RPMI7951 (cell line): ENCODE measurements at regions not wholly inside any gene's neighbourhood (a gene's known extent, or its start where the extent isn't known, plus 50 kb on each side); places are given as distances from the start of the nearest gene placed in this dataset.
"Not testable (repeated sequence)": the region's sequence is repeated elsewhere in the genome, so short reads cannot be mapped to it uniquely, and the experiment has no call there.

Source experiments
- DNase-seq: peaks from one replicate; pipeline ENCODE4 v3.0.0-alpha.2; 2012; ENCODE audit warnings: low read depth

DNA sequence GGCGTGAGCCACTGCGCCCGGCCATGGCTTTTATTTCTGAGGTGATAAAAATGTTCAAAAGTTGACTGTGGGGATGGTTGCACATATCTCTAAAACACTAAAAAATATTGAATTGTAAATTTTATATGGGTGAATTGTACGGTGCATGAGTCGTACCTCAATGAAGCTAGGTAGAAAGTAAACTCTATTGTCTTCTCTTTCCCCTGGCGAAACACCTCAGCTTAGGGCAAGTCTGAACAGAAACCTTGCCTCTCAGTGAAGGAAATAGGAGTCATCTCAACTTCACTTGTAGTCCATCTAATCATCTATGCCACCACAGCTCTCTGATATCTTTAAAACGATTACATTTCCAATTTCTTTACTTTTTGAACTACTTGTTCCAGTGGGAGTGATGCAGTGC is 309.6 kb downstream of the SPATA31A1 start:
- DNase-seq, result not testable (repeated sequence)

DNA sequence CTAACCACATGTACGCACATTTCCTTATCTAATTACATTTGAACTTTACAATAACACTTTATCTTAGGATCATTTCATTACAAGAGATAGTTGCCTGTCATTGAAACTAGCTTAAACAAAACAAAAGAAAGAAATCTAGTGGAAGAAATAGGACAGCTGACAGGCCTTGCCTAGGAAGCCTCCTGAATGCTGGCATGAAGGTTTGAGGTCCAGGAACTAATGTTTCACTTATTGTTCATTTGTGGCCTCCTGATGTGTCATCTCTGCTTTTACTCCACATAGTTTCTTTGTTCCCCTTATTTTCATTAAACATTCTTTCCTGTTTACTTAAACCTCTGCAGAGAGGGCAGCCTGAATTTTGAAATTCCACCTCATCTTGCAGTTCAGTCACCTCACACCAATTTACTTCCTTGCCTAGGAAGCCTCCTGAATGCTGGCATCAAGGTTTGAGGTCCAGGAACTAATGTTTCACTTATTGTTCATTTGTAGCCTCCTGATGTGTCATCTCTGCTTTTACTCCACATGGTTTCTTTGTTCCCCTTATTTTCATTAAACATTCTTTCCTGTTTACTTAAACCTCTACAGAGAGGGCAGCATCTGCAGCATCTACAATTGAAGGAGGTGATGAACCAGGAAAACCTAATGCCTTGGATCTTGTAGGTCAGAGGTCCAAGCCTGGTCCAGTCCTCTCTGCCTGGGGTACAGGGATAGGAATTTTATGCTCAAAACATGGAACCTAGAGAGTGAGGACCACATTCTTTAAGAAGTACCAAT is 319.2 kb downstream of the SPATA31A1 start:
- DNase-seq, result not testable (repeated sequence)

DNA sequence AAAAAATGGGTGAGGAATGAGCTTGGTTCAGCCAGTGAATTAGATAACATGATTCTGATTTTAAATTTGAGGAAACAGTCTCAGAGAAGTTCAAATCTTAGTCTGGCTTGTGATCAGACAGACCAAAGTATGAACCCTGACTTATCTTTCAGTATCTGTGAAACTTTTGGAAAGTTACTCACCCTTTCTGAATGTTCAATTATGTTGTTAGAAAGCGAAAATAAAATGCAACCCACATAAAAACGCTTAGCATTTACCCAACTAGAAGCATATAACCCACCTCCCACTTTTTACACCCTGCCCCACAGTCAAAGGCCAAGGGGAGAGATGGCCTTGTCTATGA is 319.7 kb downstream of the SPATA31A1 start:
- DNase-seq, result not testable (repeated sequence)

DNA sequence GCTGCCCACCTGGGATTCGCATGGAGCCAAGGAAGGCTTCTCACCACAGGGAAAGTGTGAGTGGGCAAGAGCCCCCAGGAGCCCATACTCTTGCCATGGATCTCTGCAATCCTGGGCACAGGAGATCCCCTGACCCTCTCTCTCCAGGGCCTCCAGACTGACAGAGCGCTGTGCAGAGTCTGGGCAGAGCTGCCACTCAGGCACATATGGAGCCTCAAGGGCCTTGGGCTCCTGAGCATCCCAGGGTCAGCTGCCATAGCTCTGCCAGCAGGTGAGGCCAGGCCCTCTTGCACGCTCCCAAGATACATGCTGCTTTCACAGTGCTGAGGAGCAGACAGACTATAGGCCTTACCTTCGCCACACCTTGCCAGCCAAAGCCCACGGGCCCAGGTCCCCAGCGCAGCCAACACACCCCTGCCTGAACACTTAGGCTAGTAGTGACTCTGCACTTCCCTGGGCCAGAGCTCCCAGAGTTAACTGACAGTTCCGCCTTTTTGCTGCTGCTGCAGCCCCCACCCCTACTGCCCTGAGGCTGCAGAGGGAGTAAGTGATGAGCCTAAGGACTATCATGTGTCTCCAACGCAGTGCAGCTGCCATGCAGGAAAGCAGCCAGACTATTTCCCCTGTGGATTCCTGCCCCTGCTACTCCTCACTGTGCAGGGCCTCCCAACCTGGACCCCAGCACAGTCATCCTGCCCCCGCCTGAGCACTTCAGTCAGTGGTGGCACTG is 323.2 kb downstream of the SPATA31A1 start:
- not testable (repeated sequence) for DNase-seq

DNA sequence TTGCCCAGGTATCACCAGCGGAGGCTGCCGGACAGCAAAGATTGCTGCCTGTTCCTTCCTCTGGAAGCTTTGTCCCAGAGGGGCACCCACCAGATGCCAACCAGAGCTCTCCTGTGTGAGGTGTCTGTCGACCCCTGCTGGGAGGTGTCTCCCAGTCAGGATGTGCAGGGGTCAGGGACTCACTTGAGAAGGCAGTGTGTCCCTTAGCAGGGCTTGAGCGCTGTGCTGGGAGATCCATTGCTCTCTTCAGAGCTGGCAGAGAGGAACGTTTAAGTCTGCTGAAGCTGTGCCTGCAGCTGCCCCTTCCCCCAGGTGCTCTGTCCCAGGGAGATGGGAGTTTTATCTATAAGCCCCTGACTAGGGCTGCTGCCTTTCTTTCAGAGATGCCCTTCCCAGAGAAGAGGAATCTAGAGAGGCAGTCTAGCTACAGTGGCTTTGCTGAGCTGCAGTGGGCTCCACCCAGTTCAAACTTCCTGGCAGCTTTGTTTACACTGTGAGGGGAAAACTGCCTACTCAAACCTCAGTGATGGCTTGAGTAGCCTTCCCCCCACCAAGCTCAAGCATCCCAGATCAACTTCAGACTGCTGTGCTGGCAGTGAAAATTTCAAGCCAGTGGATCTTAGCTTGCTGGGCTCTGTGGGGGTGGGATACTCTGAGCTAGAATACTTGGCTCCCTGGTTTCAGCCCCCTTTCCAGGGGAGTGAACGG is 325.4 kb downstream of the SPATA31A1 start:
- DNase-seq, result not testable (repeated sequence)

DNA sequence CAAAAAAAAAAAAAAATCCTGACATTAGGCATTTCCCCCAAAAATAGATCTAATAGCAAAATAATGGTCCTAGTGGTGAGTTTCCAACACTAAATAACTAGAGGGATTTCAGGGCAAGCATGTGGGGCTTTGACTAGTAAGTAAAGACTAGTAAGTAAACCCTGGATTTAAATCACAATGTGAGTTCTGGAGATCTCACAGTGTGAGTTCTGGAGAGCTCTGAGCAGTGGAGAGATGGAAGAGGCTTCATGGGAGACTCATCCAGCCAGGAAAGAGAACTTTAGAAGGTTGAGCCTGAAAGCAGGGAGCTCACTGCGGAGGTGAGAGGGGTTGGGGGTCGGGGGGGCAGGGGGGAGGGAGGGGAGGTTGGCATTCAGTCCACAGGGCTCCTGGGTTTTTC is 373.4 kb downstream of the SPATA31A1 start:
- DNase-seq, result not testable (repeated sequence)

DNA sequence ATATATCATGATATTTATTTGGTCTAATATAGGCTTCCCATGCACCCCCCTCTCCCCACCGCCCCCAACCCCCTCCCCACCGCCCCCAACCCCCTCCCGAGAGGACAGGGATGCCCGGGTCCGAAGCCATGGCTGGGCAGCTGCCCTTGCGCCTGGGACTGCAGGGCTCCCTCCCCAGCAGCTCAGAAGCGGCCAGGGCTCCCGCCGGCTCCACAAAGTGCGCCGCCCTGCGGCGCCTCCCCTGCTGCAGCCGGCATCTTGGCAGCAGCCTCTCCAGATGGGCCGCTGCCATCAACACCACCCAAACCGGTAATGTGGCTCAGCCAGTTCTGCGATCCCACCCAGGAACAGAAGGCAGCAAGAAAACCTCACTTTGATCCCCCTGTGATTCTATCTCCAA is 389.4 kb downstream of the SPATA31A1 start:
- not testable (repeated sequence) for DNase-seq

DNA sequence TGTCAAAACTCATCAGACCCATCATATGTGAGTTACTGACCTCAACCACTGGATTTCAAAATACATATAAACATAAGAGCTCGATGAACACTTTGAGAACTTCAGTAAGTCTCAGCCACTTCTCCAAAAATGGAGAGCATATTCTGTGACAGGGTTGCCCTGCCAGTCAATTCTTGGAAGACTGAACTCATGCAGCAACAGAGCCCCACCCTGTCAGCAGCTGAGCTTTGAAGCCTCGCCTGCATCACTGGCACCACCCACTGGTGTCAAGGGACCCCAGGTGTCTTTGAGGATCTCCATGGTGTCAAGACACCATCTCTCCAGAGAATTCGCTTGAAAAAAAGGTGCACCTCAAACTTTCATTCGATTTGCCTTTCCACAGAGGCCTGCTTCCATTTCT is 420.1 kb downstream of the SPATA31A1 start:
- DNase-seq, result not testable (repeated sequence)

DNA sequence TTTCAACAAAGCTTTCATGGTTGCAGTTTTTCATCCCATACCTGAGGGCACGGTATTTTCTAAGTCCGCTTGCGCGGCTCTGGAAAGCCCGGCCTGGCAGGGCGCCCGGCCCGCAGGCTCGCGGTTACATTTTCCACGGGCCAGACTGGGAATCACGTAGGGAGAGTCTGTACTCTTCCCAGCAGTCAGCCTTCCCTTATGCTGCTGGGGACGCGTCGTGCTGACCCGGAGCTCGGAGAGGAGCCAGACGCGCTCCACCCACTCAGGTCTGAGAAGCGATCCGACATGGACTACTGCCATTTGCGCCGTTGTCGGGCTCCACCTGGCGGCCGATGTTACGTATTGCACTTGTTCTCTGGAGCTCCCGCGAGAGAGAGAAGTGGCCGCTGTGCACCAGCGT is 435.9 kb downstream of the SPATA31A1 start:
- not testable (repeated sequence) for DNase-seq

DNA sequence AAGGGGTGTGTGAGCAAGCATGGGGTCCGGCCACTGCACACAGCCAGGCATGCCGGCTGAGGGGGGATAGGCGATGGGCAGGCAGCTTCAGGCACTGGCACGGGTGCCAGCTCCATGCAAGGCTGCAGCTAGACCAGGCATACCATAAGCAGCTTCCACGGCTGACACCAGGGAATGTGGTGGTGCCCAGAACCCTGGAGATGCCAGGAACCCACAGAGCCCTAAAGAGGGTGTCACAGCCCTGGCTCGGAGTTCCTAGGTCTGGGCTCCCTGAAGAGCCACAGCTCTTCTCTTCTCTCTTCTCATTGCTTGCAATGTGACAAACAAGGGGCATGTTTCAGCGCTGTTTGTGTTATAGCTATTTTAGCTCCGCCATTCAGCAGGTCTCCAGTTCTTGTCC is 442.5 kb downstream of the SPATA31A1 start:
- not testable (repeated sequence) for DNase-seq

DNA sequence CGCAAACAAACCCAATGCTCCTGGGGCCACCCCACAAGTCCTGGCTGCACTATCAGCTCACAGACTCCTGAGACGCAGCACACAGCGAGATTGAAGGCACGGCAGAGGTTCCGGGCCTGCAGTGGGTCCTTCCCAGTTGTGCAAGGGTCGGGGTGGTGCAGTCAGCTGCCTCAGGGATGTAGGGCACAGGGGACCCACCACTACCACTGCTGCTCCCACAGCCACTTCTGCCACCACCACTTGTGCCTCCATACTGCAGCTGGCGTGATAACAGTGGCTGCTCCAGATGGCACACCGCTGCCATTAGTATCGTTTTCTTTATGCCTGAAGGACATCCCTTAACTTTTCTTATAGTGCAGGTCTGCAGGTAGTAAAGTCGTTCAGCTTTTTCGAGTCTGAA is 443.8 kb downstream of the SPATA31A1 start:
- DNase-seq, result not testable (repeated sequence)

DNA sequence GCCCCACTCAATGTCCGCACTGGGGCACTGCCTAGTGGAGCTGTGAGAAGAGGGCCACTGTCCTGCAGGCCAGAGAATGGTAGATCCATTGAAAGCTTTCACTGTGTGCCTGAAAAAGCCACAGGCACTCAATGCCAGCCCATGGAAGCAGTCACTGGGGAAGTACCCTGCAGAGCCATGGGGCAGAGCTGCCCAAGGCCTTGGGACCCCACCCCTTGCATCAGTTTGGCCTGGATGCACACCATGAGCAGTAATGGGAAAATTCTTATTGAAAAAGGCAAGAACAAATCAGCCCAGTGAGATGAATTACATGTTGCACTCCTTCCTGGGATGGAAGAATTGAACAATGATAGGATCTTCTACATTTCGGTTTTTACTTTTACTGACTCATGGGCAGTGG is 447.1 kb downstream of the SPATA31A1 start:
- DNase-seq, result not testable (repeated sequence)

DNA sequence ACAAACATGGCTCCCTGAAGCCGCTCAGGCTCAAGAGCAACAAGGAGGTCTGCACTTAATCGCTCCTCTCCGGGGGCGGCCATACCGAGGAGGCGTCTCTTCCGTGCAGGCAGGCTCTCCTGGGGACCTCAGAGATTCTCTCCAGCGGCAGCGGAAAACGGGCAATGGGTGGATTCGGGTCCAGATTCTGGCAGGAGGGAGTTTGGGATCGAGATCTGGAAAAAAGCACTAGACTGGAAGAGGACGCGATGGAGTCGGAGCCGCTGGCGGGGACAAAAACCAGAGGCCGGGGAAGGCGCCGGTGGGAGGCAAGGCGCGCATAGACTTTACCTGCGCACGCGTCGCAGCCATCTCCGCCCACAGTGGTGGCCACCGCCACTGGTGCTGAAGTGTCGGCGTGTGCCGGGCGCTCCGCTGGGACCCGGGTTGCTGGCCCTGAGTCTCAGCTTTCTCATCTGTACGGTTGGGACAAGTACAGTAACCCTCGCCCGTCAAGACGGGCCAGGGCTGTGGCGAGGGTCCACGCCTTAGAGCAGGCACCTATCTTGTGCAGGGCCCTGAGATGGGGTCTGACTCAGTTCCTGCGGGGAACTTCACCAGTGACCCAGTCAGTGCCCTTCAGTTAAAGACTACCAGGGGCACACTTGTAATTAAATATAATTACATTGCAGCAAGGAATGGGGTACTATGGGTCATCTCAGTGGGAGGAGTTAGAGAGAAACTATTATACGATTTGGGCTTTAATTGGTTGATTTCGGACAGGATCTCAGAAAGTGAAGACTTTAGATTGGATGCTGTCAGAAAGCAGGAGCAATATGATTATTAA is 454.1 kb downstream of the SPATA31A1 start:
- DNase-seq, result not testable (repeated sequence)

DNA sequence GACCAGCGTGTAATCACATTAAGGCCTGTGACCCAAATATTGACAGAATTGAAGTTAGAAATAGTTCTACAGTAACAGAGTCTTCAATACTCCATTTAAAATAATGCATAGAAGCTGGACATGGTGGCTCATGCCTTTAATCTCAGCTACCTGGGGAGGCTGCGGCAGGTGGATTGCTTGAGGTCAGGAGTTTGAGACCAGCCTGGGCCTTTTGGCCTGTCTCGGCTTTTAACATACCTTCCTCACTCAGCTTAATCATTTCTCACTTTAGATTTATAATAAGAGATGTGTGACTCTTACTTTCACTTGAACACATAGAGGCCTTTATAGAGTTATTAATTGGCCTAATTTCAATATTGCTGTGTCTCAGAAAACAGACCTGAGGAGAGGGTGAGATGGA is 454.9 kb downstream of the SPATA31A1 start:
- not testable (repeated sequence) for DNase-seq

DNA sequence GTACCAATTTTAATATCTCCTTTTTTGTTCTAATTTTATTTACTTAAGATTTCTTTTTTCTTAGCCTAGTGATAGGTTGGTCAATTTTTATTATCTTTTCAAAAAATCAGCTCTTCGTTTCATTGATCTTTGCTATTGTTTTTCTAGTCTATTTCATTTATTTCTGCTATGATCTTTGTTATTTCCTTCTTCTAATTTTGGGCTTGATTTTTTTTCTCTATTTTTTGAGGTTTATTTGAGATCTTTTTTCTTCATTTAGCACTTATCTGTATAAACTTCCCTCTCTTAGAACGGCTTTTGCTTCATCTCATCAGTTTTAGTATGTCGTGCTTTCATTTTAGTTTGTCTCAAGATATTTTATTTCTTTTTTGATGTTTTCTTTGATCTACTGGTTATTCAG is 456.1 kb downstream of the SPATA31A1 start:
- not testable (repeated sequence) for DNase-seq

DNA sequence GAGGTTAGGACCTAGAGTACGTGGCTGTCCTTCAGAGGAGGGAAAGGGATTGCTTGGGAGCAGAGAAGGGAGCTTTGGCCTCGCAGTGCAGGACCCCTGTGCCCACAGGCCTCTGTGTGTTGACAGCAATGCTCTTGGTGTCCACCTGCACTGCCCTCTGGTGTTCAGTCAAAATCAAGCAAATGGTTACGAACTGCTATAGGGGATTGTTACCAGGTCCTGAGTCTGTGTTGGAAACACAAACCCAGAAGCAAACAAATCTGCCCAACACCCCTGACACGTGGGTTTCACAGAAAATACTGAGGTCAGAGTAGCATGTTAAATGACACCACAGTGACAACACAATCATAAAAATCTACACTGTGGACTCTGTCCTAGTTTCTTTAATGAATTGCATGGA is 473.0 kb downstream of the SPATA31A1 start:
- DNase-seq, result not testable (repeated sequence)
